IMR-90 (cell line): ENCODE measurements at regions not wholly inside any gene's neighbourhood (a gene's known extent, or its start where the extent isn't known, plus 50 kb on each side); places are given as distances from the start of the nearest gene placed in this dataset.

Experiments used
- ATAC-seq: fragments of 200-7000 bp; cut with Tn5 transposase; 2 replicates; pipeline ENCODE4 v1.9.1; 2020; ENCODE audit warnings: low read depth, mild to moderate bottlenecking, moderate library complexity
- BruUV-seq: library from RNA; stranded (reverse); fragments of 400-500 nt; replicated peaks from 2 replicates; lab custom pipeline; 2021; lab: Mats Ljungman, UMichigan
- CTCF ChIA-PET: fragments of 300-600 bp; formaldehyde crosslinking; extraction: SDS; loops from one replicate; lab custom pipeline; 2021; ENCODE audit warnings: antibody characterized with exemption; lab: Yijun Ruan, JAX
- POLR2A ChIA-PET: fragments of 300-600 bp; sonication (Branson Sonifier 250); formaldehyde crosslinking; loops from one replicate; lab custom pipeline; 2022; ENCODE audit warnings: antibody characterized with exemption; ENCODE audit not compliant: unreplicated experiment; lab: Charles Lee
- DNase-seq: peaks from one replicate; pipeline ENCODE4 v3.0.0; 2013
- H2AFZ ChIP-seq: replicated peaks from 2 replicates; pipeline ENCODE3; 2013; ENCODE audit warnings: low read length, mild to moderate bottlenecking; ENCODE audit not compliant: poor library complexity
- H2AK5ac ChIP-seq: 2 replicates; pipeline ENCODE4 v1.6.1; 2013; ENCODE audit warnings: low read depth, low read length, inconsistent platforms
- H2AK9ac ChIP-seq: replicated peaks from 2 replicates; pipeline ENCODE3; 2013; ENCODE audit warnings: mild to moderate bottlenecking, low read depth, low read length, moderate library complexity; ENCODE audit not compliant: poor library complexity
- H2BK120ac ChIP-seq: 2 replicates; pipeline ENCODE4 v1.6.1; 2013; ENCODE audit warnings: low read depth, low read length, inconsistent platforms
- H2BK15ac ChIP-seq: 3 replicates; pipeline ENCODE4 v1.6.1; 2013; ENCODE audit warnings: low read depth, low read length, inconsistent platforms
- H2BK20ac ChIP-seq: 2 replicates; pipeline ENCODE4 v1.6.1; 2013; ENCODE audit warnings: low read depth, mild to moderate bottlenecking, inconsistent platforms, low read length, moderate library complexity
- H2BK5ac ChIP-seq: 2 replicates; pipeline ENCODE4 v1.6.1; 2013; ENCODE audit warnings: mild to moderate bottlenecking, low read depth, low read length, inconsistent platforms; ENCODE audit not compliant: poor library complexity, severe bottlenecking
- H3K14ac ChIP-seq: replicated peaks from 2 replicates; pipeline ENCODE4 v1.6.1; 2013; ENCODE audit warnings: low read depth, low read length, inconsistent platforms
- H3K18ac ChIP-seq: 2 replicates; pipeline ENCODE4 v1.6.1; 2013; ENCODE audit warnings: low read depth, low read length, control low read depth
- H3K23ac ChIP-seq: 2 replicates; pipeline ENCODE4 v1.6.1; 2013; ENCODE audit warnings: low read depth, low read length, inconsistent platforms
- H3K27ac ChIP-seq: 2 replicates; pipeline ENCODE4 v1.5.1; 2013; ENCODE audit warnings: mild to moderate bottlenecking, control low read depth, low read length; ENCODE audit not compliant: insufficient read depth
- H3K27me3 ChIP-seq: 2 replicates; pipeline ENCODE4 v1.6.1; 2013; ENCODE audit warnings: low read length; ENCODE audit not compliant: control insufficient read depth, insufficient read depth
- H3K36me3 ChIP-seq: 2 replicates; pipeline ENCODE4 v1.6.1; 2013; ENCODE audit warnings: low read length, mixed read lengths; ENCODE audit not compliant: control insufficient read depth, insufficient read depth
- H3K4ac ChIP-seq: 2 replicates; pipeline ENCODE4 v1.6.1; 2013; ENCODE audit warnings: low read depth, low read length, inconsistent platforms
- H3K4me1 ChIP-seq: 2 replicates; pipeline ENCODE4 v1.6.1; 2013; ENCODE audit warnings: low read length, mixed read lengths; ENCODE audit not compliant: control insufficient read depth, insufficient read depth
- H3K4me2 ChIP-seq: 2 replicates; pipeline ENCODE4 v1.6.1; 2013; ENCODE audit warnings: low read depth, mild to moderate bottlenecking, control low read depth, low read length, moderate library complexity
- H3K4me3 ChIP-seq: 2 replicates; pipeline ENCODE4 v1.5.1; 2013; ENCODE audit warnings: low read depth, mild to moderate bottlenecking, control low read depth, low read length, moderate library complexity; ENCODE audit not compliant: insufficient read depth
- H3K56ac ChIP-seq: 2 replicates; pipeline ENCODE4 v1.6.1; 2013; ENCODE audit warnings: low read length, inconsistent platforms; ENCODE audit not compliant: insufficient read depth; ENCODE audit errors: extremely low read depth
- H3K79me1 ChIP-seq, 2 experiments: 2 replicates each; pipeline ENCODE4 v1.6.1; 2013; ENCODE audit warnings: low read length in 2 of 2, inconsistent platforms in 1 of 2, low read depth in 1 of 2
- H3K9ac ChIP-seq: 2 replicates; pipeline ENCODE4 v1.6.1; 2013; ENCODE audit warnings: low read depth, low read length, control low read depth
- H3K9me1 ChIP-seq: 2 replicates; pipeline ENCODE4 v1.6.1; 2013; ENCODE audit warnings: low read length, inconsistent platforms; ENCODE audit not compliant: insufficient read depth
- H3K9me3 ChIP-seq: 2 replicates; pipeline ENCODE4 v1.6.1; 2013; ENCODE audit warnings: low read length; ENCODE audit not compliant: control insufficient read depth, insufficient read depth
- H4K20me1 ChIP-seq: 2 replicates; pipeline ENCODE4 v1.6.1; 2013; ENCODE audit warnings: low read length, inconsistent platforms; ENCODE audit not compliant: insufficient read depth
- H4K5ac ChIP-seq: 2 replicates; pipeline ENCODE4 v1.6.1; 2013; ENCODE audit warnings: mild to moderate bottlenecking, low read depth, low read length, control low read depth
- H4K8ac ChIP-seq, 2 experiments: 2 replicates each; pipeline ENCODE4 v1.6.1; 2013; ENCODE audit warnings: low read depth in 2 of 2, low read length in 2 of 2, control low read depth in 1 of 2, inconsistent platforms in 1 of 2
- H4K91ac ChIP-seq: 2 replicates; pipeline ENCODE4 v1.6.1; 2013; ENCODE audit warnings: low read depth, low read length, inconsistent platforms; ENCODE audit not compliant: insufficient read depth
- CEBPB ChIP-seq: IDR thresholded peaks from 2 replicates; pipeline ENCODE4 v1.6.1; 2012; ENCODE audit warnings: low read depth, low read length, improper control_type of control experiment
- ELK1 ChIP-seq: fragments of 150-350 bp; IDR thresholded peaks from 2 replicates; pipeline ENCODE4 v1.6.1; 2016; ENCODE audit warnings: low read depth, mild to moderate bottlenecking, low read length, moderate library complexity, borderline replicate concordance
- FOS ChIP-seq: fragments of 150-350 bp; IDR thresholded peaks from 2 replicates; pipeline ENCODE4 v1.6.1; 2016; ENCODE audit warnings: low read depth, low read length
- MAZ ChIP-seq: IDR thresholded peaks from 2 replicates; pipeline ENCODE4 v1.6.1; 2012; ENCODE audit warnings: low read depth, mild to moderate bottlenecking, low read length, improper control_type of control experiment, moderate library complexity, borderline replicate concordance
- NFE2L2 ChIP-seq: fragments of 150-350 bp; IDR thresholded peaks from 2 replicates; pipeline ENCODE4 v1.6.1; 2016; ENCODE audit warnings: low read depth, mild to moderate bottlenecking, low read length
- POLR2A ChIP-seq: IDR thresholded peaks from 2 replicates; pipeline ENCODE4 v1.6.1; 2012; ENCODE audit warnings: mild to moderate bottlenecking, low read depth, low read length
- WGBS, 2 experiments: methylation state at CpG; one replicate each; pipeline versions ENCODE4 v1.1.5 to v1.1.7; 2013; ENCODE audit warnings: missing lambda C conversion rate in 2 of 2; ENCODE audit not compliant: insufficient read length in 1 of 2; ENCODE audit errors: extremely low coverage in 2 of 2; 5-methylcytosine and 5-hydroxymethylcytosine counted together
- dilution Hi-C: fragments of 300-500 bp; cut with HindIII; formaldehyde crosslinking; loops from one replicate; pipeline ENCODE4 v1.14.3; 2018; ENCODE audit warnings: low sequenced_read_pairs; ENCODE audit not compliant: unreplicated experiment
- in situ Hi-C: fragments of 300-500 bp; cut with MboI; formaldehyde crosslinking; loops from 3 replicates; pipeline ENCODE4 v1.14.3; 2019; ENCODE audit warnings: low sequenced_read_pairs, inconsistent platforms, mixed read lengths
- intact Hi-C: fragments of 100-400 bp; cut with micrococcal nuclease; formaldehyde crosslinking; loops from 2 replicates; pipeline ENCODE4 v1.10.0; 2022

GRCh38 chr2:43127941-43128558 is 98.4 kb downstream of the ZFP36L2 start:
- Histone ChIP-seq H2BK15ac (no peak overlapping the region), H4K5ac (peak overlapping the region; percentile 13; the same call in 1 of the 2 replicates), H2AK9ac (peak overlapping the region; percentile 75), H4K8ac (no peak overlapping the region), H2BK120ac (peak overlapping the region; percentile 33), H3K4me1 (peaks cover 19% of the 10 kb centered on the region), H3K18ac (no peak overlapping the region), H4K91ac (no peak overlapping the region), H3K9me1 (peaks cover 8% of the 10 kb centered on the region; the same call in 1 of the 2 replicates), H2BK5ac (no peak overlapping the region), H3K9ac (no peak overlapping the region), H3K4me2 (no peak overlapping the region), H3K23ac (0 out of 2 replicates have a peak overlapping the region, but pooled peaks have one; percentile 31), H3K79me1 (no peaks in the 10 kb centered on the region; a peak in 1 of 4 replicates), H3K27me3 (no peaks in the 10 kb centered on the region), H3K36me3 (no peaks in the 10 kb centered on the region), H2BK20ac (no peak overlapping the region), H3K27ac (no peak overlapping the region), H3K4ac (peak overlapping the region; percentile 10; the same call in 1 of the 2 replicates), H3K14ac (no peak overlapping the region), H2AK5ac (peak overlapping the region; percentile 44), H3K56ac (no peak overlapping the region), H4K20me1 (no peaks in the 10 kb centered on the region), H2AFZ (peak overlapping the region; percentile 53), H3K4me3 (no peak overlapping the region), H3K9me3 (no peaks in the 10 kb centered on the region)
- in situ Hi-C loops (no loop called here), dilution Hi-C loops (no loop called here), intact Hi-C loops (no loop called here)
- CTCF ChIA-PET, result interaction anchor here (0.8 to 1.6 kb wide), 2 partner anchors 11 to 164 kb away, joined by 3 to 8 read pairs; no protein-coding TSS in a partner anchor
- no peak for TF ChIP-seq POLR2A
- no peak for TF ChIP-seq CEBPB
- TF ChIP-seq MAZ, result no peak
- TF ChIP-seq FOS, result no peak
- no peak for TF ChIP-seq NFE2L2
- TF ChIP-seq ELK1, result no peak
- DNase-seq (no peak), ATAC-seq (no peak)
- POLR2A ChIA-PET, result no interaction called here
- no TSS peak for BruUV-seq
- WGBS, 2 experiments, result no CpG with 5 or more reads among the region's 8 CpGs
